Right cardiac atrium (tissue), 5 donors: ENCODE measurements at regions not wholly inside any gene's neighbourhood (a gene's known extent, or its start where the extent isn't known, plus 50 kb on each side); places are given as distances from the start of the nearest gene placed in this dataset.
"Not testable (repeated sequence)": the region's sequence is repeated elsewhere in the genome, so short reads cannot be mapped to it uniquely, and the experiment has no call there.

Source experiments
- ATAC-seq, 2 donors: fragments of 200-7000 bp; cut with Tn5 transposase; one replicate each; pipeline versions ENCODE4 v1.8.0 to v1.9.1; 2020; ENCODE audit warnings: moderate library complexity in 2 of 2, mild to moderate bottlenecking in 1 of 2
- DNase-seq, 3 donors: peaks; one replicate each; pipeline ENCODE4 v3.0.0-alpha.2; 2020
- H3K27ac ChIP-seq: one replicate; pipeline ENCODE4 v1.5.1; 2013; ENCODE audit warnings: mild to moderate bottlenecking, low read length, control low read depth, moderate library complexity
- H3K27me3 ChIP-seq: one replicate; pipeline ENCODE4 v1.6.1; 2013; ENCODE audit not compliant: control insufficient read depth, insufficient read depth
- H3K4me1 ChIP-seq: one replicate; pipeline ENCODE4 v1.6.1; 2013; ENCODE audit warnings: low read length; ENCODE audit not compliant: control insufficient read depth, insufficient read depth
- H3K4me3 ChIP-seq: one replicate; pipeline ENCODE4 v1.5.1; 2013; ENCODE audit warnings: low read length, control low read depth
- H3K9me3 ChIP-seq: one replicate; pipeline ENCODE4 v1.6.1; 2013; ENCODE audit warnings: low read length; ENCODE audit not compliant: control insufficient read depth
- WGBS: extraction: QIAGEN DNeasy Blood & Tissue Kit; methylation state at CpG from one replicate; pipeline ENCODE4 v1.1.7; 2013; 5-methylcytosine and 5-hydroxymethylcytosine counted together
- intact Hi-C, 4 donors: fragments of 100-400 bp; cut with DNase I; formaldehyde crosslinking; loops; one replicate each; pipeline versions ENCODE4 v1.11.0 to v1.14.0; 2022 to 2023
- donor health status: healthy with polysubstance abuse.
- donor health status: DM: no; HTN: yes; CAD: no.
- donor health status: DM: no; HTN: no; CAD: no.
- donor health status: DM: no; HTN: yes; CAD: no; lungs with severe emphysema.
- donor health status: DM: yes; HTN: yes; CAD: no.

DNA sequence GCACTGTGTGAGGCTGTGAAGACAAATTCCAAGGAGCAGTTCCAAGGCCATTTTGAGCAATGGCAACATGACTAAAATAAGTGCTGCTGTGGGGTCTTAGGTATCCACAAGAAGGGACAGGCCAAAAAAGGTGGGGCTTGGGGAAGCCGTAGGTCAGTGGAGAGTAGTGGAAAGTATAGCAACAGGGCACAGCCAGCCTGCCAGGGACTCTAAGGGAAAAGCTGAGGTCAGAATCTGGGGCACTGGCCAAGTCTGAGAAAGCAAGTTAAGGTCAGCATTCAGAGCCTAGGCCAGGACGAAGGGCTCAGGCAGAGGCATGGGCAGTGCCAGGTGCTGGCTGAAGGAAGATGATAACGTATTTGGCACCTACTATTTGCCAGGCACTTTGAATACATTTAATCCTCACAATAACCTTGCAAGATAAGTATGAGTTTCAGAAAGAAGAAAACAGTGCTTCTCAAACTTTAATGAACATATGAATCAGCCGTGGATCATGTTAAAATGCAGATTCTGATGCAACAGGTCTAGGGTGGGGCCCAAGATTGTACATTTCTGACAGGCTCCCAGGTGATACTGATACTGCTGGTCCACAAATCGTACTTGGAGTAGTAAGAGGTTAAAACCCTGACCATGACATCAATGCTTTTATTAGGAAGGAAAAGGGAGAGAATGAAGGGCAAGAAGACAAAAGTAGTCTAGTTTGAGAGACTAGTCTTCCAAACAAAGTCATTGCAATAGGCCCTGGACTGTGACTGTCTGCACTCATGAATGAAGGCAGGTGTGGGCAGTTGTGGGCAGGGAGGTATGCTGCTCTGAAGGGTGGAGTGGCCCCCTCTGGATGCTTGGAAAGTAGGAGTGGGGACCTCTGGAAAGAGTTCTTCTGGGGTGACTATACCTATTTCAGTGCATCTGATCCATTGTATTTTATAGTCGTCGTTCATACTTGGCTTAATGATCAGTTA, 106.3 kb upstream of the ANKRD28 start:
- Histone ChIP-seq H3K9me3 (no peaks in the 10 kb centered on the region), H3K4me1 (peaks cover 7% of the 10 kb centered on the region), H3K27ac (peak overlapping the region; percentile 39), H3K27me3 (no peaks in the 10 kb centered on the region), H3K4me3 (no peak overlapping the region)
- peak; percentile 83 to 89 for ATAC-seq
- peak; percentile 44 to 64 (median 49) for DNase-seq
- WGBS, result 67% methylated on average over 7 of the region's 7 CpGs
- intact Hi-C loops, result no loop called here

GRCh38 chr3:15905041-15905440, 107.3 kb upstream of the ANKRD28 start:
- H3K9me3 ChIP-seq, result no peaks in the 10 kb centered on the region
- peaks cover 7% of the 10 kb centered on the region for H3K4me1 ChIP-seq
- H3K4me3 ChIP-seq, result no peak overlapping the region
- H3K27ac ChIP-seq, result no peak overlapping the region
- ATAC-seq (no peak), DNase-seq (no peak)
- H3K27me3 ChIP-seq, result no peaks in the 10 kb centered on the region
- WGBS, result 82% methylated on average over 1 of the region's 1 CpG
- intact Hi-C loops, result no loop called here

DNA sequence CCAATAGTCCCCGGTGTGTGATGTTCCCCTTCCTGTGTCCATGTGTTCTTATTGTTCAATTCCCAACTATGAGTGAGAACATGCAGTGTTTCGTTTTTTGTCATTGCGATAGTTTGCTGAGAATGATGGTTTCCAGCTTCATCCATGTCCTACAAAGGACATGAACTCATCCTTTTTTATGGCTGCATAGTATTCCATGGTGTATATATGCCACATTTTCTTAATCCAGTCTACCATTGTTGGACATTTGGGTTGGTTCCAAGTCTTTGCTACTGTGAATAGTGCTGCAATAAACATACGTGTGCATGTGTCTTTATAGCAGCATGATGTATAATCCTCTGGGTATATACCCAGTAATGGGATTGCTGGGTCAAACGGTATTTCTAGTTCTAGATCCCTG, 109.6 kb upstream of the ANKRD28 start:
- intact Hi-C loops, result not testable (repeated sequence)

GRCh38 chr3:15918988-15919387, 121.2 kb upstream of the ANKRD28 start:
- Histone ChIP-seq H3K9me3 (no peaks in the 10 kb centered on the region), H3K4me3 (no peak overlapping the region), H3K27ac (no peak overlapping the region), H3K27me3 (no peaks in the 10 kb centered on the region), H3K4me1 (no peaks in the 10 kb centered on the region)
- intact Hi-C loops, result no loop called here
- ATAC-seq (no peak), DNase-seq (no peak)
- 53% methylated on average over 5 of the region's 5 CpGs for WGBS

More for the DNA sequence above, 109.6 kb upstream of the ANKRD28 start:
- ATAC-seq, H3K9me3 ChIP-seq, H3K4me3 ChIP-seq, H3K27ac ChIP-seq, H3K27me3 ChIP-seq, DNase-seq, H3K4me1 ChIP-seq: not testable (repeated sequence)
- 89% methylated on average over 5 of the region's 5 CpGs for WGBS

DNA sequence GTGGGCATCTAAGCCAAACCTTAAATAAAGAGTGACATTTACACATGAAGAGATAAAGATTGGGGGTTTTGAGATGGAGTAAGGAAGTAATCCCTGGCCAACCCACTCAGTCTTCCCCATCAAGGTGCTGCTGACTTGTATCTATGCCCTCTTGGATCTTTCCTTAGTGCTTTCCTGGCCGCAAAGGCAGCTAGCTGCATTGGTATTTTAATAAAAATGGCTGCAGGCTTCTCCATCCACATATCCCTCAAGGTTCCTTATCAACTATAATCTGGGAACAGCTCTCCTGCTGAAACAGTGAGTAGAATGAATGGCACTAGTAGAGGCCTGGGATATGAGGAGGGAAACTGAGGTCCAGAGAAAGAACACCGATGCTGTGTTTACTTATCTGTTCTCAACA, 122.2 kb upstream of the ANKRD28 start:
- Histone ChIP-seq H3K4me1 (no peaks in the 10 kb centered on the region), H3K9me3 (no peaks in the 10 kb centered on the region), H3K4me3 (no peak overlapping the region), H3K27me3 (no peaks in the 10 kb centered on the region), H3K27ac (no peak overlapping the region)
- 94% methylated on average over 2 of the region's 2 CpGs for WGBS
- ATAC-seq (no peak), DNase-seq (no peak)
- intact Hi-C loops, result no loop called here

DNA sequence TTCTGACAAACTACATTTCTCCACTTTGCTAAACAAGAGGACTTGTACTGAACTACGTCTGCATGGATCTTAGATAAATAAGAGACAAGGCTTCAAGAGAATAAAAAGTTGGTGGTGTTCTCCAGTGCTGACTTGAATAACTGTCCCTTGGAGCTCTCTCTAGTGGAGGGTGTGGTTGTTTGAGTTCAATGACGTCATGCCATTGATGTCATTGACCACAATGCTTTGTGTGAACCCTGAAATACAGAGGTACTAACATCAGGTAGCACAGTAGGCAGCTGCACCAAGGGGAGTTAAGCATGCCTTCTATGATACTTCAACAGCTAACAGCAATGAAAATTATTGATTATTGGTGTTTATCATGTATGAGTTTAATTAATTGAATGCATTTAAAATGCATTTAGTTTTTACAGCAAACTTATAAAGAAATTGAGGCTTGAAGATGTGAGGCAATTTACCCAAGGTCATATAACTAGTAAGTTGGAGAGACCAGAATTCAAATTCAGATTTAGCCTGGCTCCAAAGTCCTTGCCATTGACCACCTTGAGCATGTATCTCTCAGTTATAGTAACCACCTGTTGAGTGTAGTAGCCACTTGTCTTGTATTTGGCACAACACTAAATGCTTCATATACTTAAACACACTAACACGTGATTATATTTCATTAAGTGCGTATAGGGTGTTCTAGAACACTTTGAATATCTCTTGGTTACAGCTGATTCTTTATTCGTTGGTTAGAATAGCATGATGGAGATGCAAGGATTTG, 126.0 kb upstream of the ANKRD28 start:
- WGBS, result 81% methylated on average over 5 of the region's 5 CpGs
- no peaks in the 10 kb centered on the region for H3K4me1 ChIP-seq
- no peak for ATAC-seq
- H3K9me3 ChIP-seq, result no peaks in the 10 kb centered on the region
- DNase-seq, result no peak
- no peaks in the 10 kb centered on the region for H3K27me3 ChIP-seq
- no peak overlapping the region for H3K4me3 ChIP-seq
- intact Hi-C loops, result no loop called here
- no peak overlapping the region for H3K27ac ChIP-seq

DNA sequence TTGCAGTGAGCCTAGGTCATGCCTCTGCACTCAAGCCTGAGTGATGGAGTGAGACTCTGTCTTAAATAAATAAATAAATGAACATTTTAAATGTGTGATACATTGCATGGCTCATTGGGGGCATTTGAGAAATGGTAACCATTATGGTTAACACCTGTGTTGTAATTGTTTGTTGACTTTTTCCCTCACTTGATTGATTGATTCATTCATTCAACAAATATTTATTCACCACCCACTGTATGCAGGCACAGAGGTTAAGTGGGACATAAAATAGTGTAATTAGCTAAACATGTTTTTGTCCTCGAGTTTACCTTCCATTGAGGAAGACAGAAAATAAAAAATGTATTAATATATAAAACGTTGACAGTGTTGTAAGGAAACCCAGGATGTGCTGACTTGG, 127.1 kb upstream of the ANKRD28 start:
- Histone ChIP-seq H3K4me3 (no peak overlapping the region), H3K9me3 (no peaks in the 10 kb centered on the region), H3K4me1 (no peaks in the 10 kb centered on the region), H3K27ac (no peak overlapping the region), H3K27me3 (no peaks in the 10 kb centered on the region)
- DNase-seq (no peak), ATAC-seq (no peak)
- 79% methylated on average over 2 of the region's 2 CpGs for WGBS
- intact Hi-C loops, result no loop called here

DNA sequence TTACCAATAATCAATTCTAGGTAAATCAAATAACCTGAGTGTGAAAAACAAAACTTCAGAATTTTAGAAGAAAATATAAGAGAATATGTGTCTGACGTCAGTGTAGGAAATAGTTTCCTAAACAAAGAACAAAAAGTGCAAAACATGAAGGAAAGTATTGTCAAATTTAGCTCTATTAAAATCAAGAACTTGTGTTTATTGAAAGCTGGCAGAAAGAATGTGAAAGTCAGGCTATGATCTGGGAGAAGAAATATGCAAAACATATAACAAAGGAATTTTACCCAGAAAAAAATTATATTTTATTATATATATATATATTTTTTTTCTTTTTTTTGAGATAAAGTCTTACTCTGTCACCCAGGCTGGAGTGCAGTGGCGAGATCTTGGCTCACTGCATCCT, 129.1 kb upstream of the ANKRD28 start:
- Histone ChIP-seq H3K27ac (no peak overlapping the region), H3K4me3 (no peak overlapping the region), H3K27me3 (no peaks in the 10 kb centered on the region), H3K9me3 (no peaks in the 10 kb centered on the region), H3K4me1 (no peaks in the 10 kb centered on the region)
- no peak for ATAC-seq
- DNase-seq, result no peak
- WGBS, result 77% methylated on average over 2 of the region's 2 CpGs
- intact Hi-C loops, result no loop called here

GRCh38 chr3:15927969-15928368, 130.2 kb upstream of the ANKRD28 start:
- intact Hi-C loops, result no loop called here
- no peak for DNase-seq
- peaks cover 2% of the 10 kb centered on the region for H3K4me1 ChIP-seq
- no peak overlapping the region for H3K27ac ChIP-seq
- H3K9me3 ChIP-seq, result no peaks in the 10 kb centered on the region
- no peak overlapping the region for H3K4me3 ChIP-seq
- WGBS, result 55% methylated on average over 1 of the region's 1 CpG
- no peak for ATAC-seq
- no peaks in the 10 kb centered on the region for H3K27me3 ChIP-seq

DNA sequence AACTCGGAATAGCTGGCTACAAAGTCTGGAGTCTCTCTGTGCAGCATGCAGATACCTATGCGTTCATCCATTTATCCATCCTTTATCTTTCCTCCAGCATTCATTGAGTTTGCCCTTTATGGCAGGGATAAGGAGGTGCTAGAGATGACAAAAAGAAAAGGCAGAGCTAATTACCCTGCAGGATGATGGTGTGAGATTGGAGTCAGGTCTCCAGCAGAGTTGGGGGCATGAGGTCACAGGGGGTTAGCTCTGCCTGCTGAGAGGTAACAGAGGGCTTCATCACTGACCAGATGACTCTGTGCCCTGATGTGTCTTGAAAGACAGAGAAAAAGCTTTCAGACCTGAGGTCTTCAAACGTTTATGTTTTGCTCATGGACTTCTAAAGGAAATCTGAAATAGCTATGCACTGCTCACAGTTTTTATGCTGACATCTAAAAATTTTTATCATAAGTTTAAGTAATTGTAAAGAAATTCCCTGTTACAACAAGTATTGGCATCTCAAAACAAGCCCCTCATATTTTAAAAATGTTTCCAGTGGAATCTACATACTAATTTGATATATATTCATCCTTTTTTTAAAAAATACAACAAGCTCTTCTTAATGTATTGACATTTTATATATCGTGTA, 132.3 kb upstream of the ANKRD28 start:
- DNase-seq, result no peak
- ATAC-seq, result no peak
- Histone ChIP-seq H3K4me3 (no peak overlapping the region), H3K27ac (no peak overlapping the region), H3K4me1 (peaks cover 2% of the 10 kb centered on the region), H3K9me3 (no peaks in the 10 kb centered on the region), H3K27me3 (no peaks in the 10 kb centered on the region)
- 65% methylated on average over 4 of the region's 4 CpGs for WGBS
- intact Hi-C loops, result no loop called here
